ENCODE measurements at regions not wholly inside any gene's neighbourhood (a gene's known extent, or its start where the extent isn't known, plus 50 kb on each side); places are given as distances from the start of the nearest gene placed in this dataset.

GRCh38 chr13:97110936-97111335 lies 111.2 kb upstream of the MBNL2 start:
- Mint-ChIP-seq H3K4me3 (no peak overlapping the region), H3K27ac (no peak overlapping the region), H3K27me3 (ENCODE audit: low read depth) (peaks cover 25% of the 10 kb centered on the region), H3K36me3 (no peaks in the 10 kb centered on the region), H3K9me3 (no peaks in the 10 kb centered on the region), H3K4me1 (peaks cover 21% of the 10 kb centered on the region)
- no peak for ATAC-seq
- POLR2A ChIA-PET = interaction anchor here (0.6 kb wide), 1 partner anchor 31 kb away, joined by 3 read pairs; no protein-coding TSS in a partner anchor
- CTCF ChIA-PET = interaction anchor here (0.7 to 1.3 kb wide), 3 partner anchors 148 to 1187 kb away, joined by 4 to 11 read pairs (median 4); no protein-coding TSS in a partner anchor
- DNase-seq (ENCODE audit: low spot score) = no peak
- TF ChIP-seq TEAD1 (CRISPR knock-in tag; IDR thresholded peaks at IDR 0.05) (no peak), ZNF138 (CRISPR knock-in tag; conservative IDR thresholded peaks at IDR 0.05) (no peak), FOXP1 (CRISPR knock-in tag; IDR thresholded peaks at IDR 0.05; ENCODE audit: borderline replicate concordance) (no peak), ZNF423 (CRISPR knock-in tag; IDR thresholded peaks at IDR 0.05) (no peak), MAX (CRISPR knock-in tag; IDR thresholded peaks at IDR 0.05) (no peak), TEAD4 (CRISPR knock-in tag; IDR thresholded peaks at IDR 0.05) (no peak), RORB (CRISPR knock-in tag; IDR thresholded peaks at IDR 0.05) (no peak), MYBL2 (CRISPR knock-in tag; IDR thresholded peaks at IDR 0.05) (no peak), ZNF219 (CRISPR knock-in tag; IDR thresholded peaks at IDR 0.05; ENCODE audit: borderline replicate concordance) (no peak), AR (CRISPR knock-in tag; IDR thresholded peaks at IDR 0.05) (no peak), ZNF416 (CRISPR knock-in tag; IDR thresholded peaks at IDR 0.05) (no peak), KAT7 (CRISPR knock-in tag; IDR thresholded peaks at IDR 0.05; ENCODE audit: borderline replicate concordance) (no peak), HMGA2 (CRISPR knock-in tag; IDR thresholded peaks at IDR 0.05) (no peak)
- TF ChIP-seq, protein P1, sequence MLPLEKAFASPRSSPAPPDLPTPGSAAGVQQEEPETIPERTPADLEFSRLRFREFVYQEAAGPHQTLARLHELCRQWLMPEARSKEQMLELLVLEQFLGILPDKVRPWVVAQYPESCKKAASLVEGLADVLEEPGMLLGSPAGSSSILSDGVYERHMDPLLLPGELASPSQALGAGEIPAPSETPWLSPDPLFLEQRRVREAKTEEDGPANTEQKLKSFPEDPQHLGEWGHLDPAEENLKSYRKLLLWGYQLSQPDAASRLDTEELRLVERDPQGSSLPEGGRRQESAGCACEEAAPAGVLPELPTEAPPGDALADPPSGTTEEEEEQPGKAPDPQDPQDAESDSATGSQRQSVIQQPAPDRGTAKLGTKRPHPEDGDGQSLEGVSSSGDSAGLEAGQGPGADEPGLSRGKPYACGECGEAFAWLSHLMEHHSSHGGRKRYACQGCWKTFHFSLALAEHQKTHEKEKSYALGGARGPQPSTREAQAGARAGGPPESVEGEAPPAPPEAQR (CRISPR knock-in tag; IDR thresholded peaks at IDR 0.05) = no peak
- TF ChIP-seq, protein P2, sequence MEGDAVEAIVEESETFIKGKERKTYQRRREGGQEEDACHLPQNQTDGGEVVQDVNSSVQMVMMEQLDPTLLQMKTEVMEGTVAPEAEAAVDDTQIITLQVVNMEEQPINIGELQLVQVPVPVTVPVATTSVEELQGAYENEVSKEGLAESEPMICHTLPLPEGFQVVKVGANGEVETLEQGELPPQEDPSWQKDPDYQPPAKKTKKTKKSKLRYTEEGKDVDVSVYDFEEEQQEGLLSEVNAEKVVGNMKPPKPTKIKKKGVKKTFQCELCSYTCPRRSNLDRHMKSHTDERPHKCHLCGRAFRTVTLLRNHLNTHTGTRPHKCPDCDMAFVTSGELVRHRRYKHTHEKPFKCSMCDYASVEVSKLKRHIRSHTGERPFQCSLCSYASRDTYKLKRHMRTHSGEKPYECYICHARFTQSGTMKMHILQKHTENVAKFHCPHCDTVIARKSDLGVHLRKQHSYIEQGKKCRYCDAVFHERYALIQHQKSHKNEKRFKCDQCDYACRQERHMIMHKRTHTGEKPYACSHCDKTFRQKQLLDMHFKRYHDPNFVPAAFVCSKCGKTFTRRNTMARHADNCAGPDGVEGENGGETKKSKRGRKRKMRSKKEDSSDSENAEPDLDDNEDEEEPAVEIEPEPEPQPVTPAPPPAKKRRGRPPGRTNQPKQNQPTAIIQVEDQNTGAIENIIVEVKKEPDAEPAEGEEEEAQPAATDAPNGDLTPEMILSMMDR (IDR thresholded peaks at IDR 0.05) = no peak

DNA sequence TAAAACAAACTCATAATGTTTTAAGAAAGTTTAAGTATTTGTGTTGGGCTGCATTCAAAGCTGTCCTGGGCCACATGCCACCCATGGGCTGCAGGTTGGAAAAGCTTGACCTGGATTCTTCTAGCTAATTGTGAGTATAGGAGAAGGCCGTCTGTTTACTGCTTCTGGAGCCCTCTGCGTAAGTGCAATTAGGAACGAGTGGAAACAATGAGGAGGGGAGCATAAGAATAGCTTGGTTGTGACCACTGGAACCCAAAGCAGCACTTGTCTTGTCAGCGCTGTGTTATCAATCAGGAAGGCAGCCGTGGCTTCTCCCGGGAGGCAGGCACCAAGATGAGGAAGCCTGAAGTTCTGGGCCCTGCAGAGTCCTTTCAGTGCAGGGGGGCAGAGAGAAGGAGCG lies 110.4 kb upstream of the MBNL2 start:
- Mint-ChIP-seq H3K4me3 (no peak overlapping the region), H3K27ac (no peak overlapping the region), H3K4me1 (peaks cover 26% of the 10 kb centered on the region), H3K27me3 (ENCODE audit: low read depth) (peaks cover 25% of the 10 kb centered on the region), H3K36me3 (no peaks in the 10 kb centered on the region), H3K9me3 (no peaks in the 10 kb centered on the region)
- TF ChIP-seq STAT6 (CRISPR knock-in tag; conservative IDR thresholded peaks at IDR 0.05; ENCODE audit: low read depth) (no peak), IRF2 (CRISPR knock-in tag; IDR thresholded peaks at IDR 0.05; ENCODE audit: borderline replicate concordance, low read depth) (no peak), JUN (CRISPR knock-in tag; IDR thresholded peaks at IDR 0.05) (no peak), E2F1 (CRISPR knock-in tag; IDR thresholded peaks at IDR 0.05) (no peak), MXD4 (CRISPR knock-in tag; IDR thresholded peaks at IDR 0.05; ENCODE audit: borderline replicate concordance) (no peak), ZBTB21 (CRISPR knock-in tag; IDR thresholded peaks at IDR 0.05; ENCODE audit: borderline replicate concordance) (no peak), FOXK1 (CRISPR knock-in tag; IDR thresholded peaks at IDR 0.05) (no peak), GRHL2 (CRISPR knock-in tag; IDR thresholded peaks at IDR 0.05; ENCODE audit: insufficient replicate concordance, severe bottlenecking) (no peak)
- TF ChIP-seq, protein P3, sequence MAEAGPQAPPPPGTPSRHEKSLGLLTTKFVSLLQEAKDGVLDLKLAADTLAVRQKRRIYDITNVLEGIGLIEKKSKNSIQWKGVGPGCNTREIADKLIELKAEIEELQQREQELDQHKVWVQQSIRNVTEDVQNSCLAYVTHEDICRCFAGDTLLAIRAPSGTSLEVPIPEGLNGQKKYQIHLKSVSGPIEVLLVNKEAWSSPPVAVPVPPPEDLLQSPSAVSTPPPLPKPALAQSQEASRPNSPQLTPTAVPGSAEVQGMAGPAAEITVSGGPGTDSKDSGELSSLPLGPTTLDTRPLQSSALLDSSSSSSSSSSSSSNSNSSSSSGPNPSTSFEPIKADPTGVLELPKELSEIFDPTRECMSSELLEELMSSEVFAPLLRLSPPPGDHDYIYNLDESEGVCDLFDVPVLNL (CRISPR knock-in tag; IDR thresholded peaks at IDR 0.05; ENCODE audit: borderline replicate concordance, low read depth) = no peak
- ChIA-PET POLR2A (interaction anchor here (0.6 kb wide), 1 partner anchor 242 kb away, joined by 3 read pairs; no protein-coding TSS in a partner anchor), CTCF (interaction anchor here (0.7 to 1.2 kb wide), 3 partner anchors 38 to 248 kb away, joined by 3 to 4 read pairs (median 3); no protein-coding TSS in a partner anchor)
- ATAC-seq = no peak
- no peak for DNase-seq (ENCODE audit: low spot score)

All from WTC11 (cell line).